GM12878 (cell line): ENCODE measurements at regions not wholly inside any gene's neighbourhood (a gene's known extent, or its start where the extent isn't known, plus 50 kb on each side); places are given as distances from the start of the nearest gene placed in this dataset.

Experiments used
- ATAC-seq: fragments of 200-7000 bp; cut with Tn5 transposase; 3 replicates; pipeline ENCODE4 v1.9.1; 2020; ENCODE audit warnings: mild to moderate bottlenecking, moderate library complexity
- BruUV-seq: library from RNA; stranded (reverse); fragments of 400-500 nt; replicated peaks from 2 replicates; lab custom pipeline; 2021; lab: Mats Ljungman, UMichigan
- CTCF ChIA-PET: fragments of 300-600 bp; sonication (Branson Sonifier 250); formaldehyde crosslinking; extraction: SDS; loops from one replicate; lab custom pipeline; 2021; ENCODE audit warnings: inconsistent platforms; lab: Yijun Ruan, JAX
- POLR2A ChIA-PET: fragments of 350-600 bp; formaldehyde crosslinking; extraction: SDS; loops from one replicate; lab custom pipeline; 2021; ENCODE audit warnings: inconsistent platforms; lab: Charles Lee
- RAD21 ChIA-PET: fragments of 300-600 bp; sonication (Branson Sonifier 250); formaldehyde crosslinking; loops from one replicate; lab custom pipeline; 2023; ENCODE audit warnings: antibody characterized with exemption; ENCODE audit not compliant: unreplicated experiment; lab: Charles Lee
- SMC1A ChIA-PET: fragments of 300-600 bp; sonication (Branson Sonifier 250); formaldehyde crosslinking; loops from one replicate; lab custom pipeline; 2023; ENCODE audit not compliant: unreplicated experiment, uncharacterized antibody; lab: Charles Lee
- DNase-seq: peaks from one replicate; pipeline ENCODE4 v3.0.0-alpha.2; 2011; ENCODE audit warnings: low read depth, low spot score
- FAIRE-seq: peaks from 3 replicates; lab custom pipeline; 2011; peaks lifted over from hg19 to GRCh38; lab: Jason Lieb, UNC
- H2AFZ ChIP-seq: 2 replicates; pipeline ENCODE4 v1.6.0; 2011; ENCODE audit warnings: low read depth, low read length, control low read depth; ENCODE audit not compliant: control insufficient read depth
- H3K27ac ChIP-seq: 2 replicates; pipeline ENCODE4 v1.5.1; 2011; ENCODE audit warnings: control low read depth; ENCODE audit not compliant: control insufficient read depth, insufficient read depth
- H3K27me3 ChIP-seq, 2 experiments: replicated peaks in 1 of 2; 2 replicates each; pipeline versions ENCODE4 v1.6.0 to v1.6.1; 2011; ENCODE audit warnings: low read length in 1 of 2; ENCODE audit not compliant: control insufficient read depth in 2 of 2, insufficient read depth in 2 of 2
- H3K36me3 ChIP-seq, 2 experiments: 2 replicates each; pipeline ENCODE4 v1.5.1; 2011; ENCODE audit warnings: low read length in 1 of 2; ENCODE audit not compliant: control insufficient read depth in 2 of 2, insufficient read depth in 2 of 2
- H3K4me1 ChIP-seq: 2 replicates; pipeline ENCODE4 v1.6.1; 2011; ENCODE audit warnings: mild to moderate bottlenecking, low read length, moderate library complexity, mixed read lengths; ENCODE audit not compliant: control insufficient read depth, insufficient read depth
- H3K4me2 ChIP-seq: 2 replicates; pipeline ENCODE4 v1.6.0; 2011; ENCODE audit warnings: control low read depth; ENCODE audit not compliant: control insufficient read depth, insufficient read depth
- H3K4me3 ChIP-seq: fragments of 200-600 bp; sonication (generic); 2 replicates; pipeline ENCODE4 v1.5.1; 2016
- H3K79me2 ChIP-seq: 2 replicates; pipeline ENCODE4 v1.6.0; 2011; ENCODE audit warnings: low read length; ENCODE audit not compliant: control insufficient read depth, insufficient read depth
- H3K9ac ChIP-seq: 2 replicates; pipeline ENCODE4 v1.8.0; 2011; ENCODE audit warnings: low read length, control low read depth, mixed read lengths; ENCODE audit not compliant: control insufficient read depth, insufficient read depth
- H3K9me3 ChIP-seq: replicated peaks from 3 replicates; pipeline ENCODE4 v1.5.1; 2011; ENCODE audit warnings: mild to moderate bottlenecking, low read length; ENCODE audit not compliant: control insufficient read depth, insufficient read depth
- H4K20me1 ChIP-seq: 2 replicates; pipeline ENCODE4 v1.6.0; 2011; ENCODE audit not compliant: control insufficient read depth, insufficient read depth
- CEBPB ChIP-seq, 2 experiments: fragments of 150-350 bp in 1 of 2; IDR thresholded peaks; 2 replicates each; pipeline ENCODE4 v1.6.1; 2012 to 2014; ENCODE audit warnings: low read depth in 2 of 2, low read length in 2 of 2, borderline replicate concordance in 1 of 2, inconsistent platforms in 1 of 2
- DPF2 ChIP-seq: fragments of 450-650 bp; IDR thresholded peaks from 2 replicates; pipeline ENCODE4 v1.6.1; 2017; ENCODE audit warnings: mild to moderate bottlenecking
- EP300 ChIP-seq, 2 experiments: fragments of 150-350 bp in 1 of 2; IDR thresholded peaks; 2 replicates each; pipeline ENCODE4 v1.6.1; 2011 to 2012; ENCODE audit warnings: low read depth in 2 of 2, low read length in 2 of 2, borderline replicate concordance in 1 of 2, improper control_type of control experiment in 1 of 2, inconsistent platforms in 1 of 2; ENCODE audit not compliant: control insufficient read depth in 1 of 2
- FOXM1 ChIP-seq: IDR thresholded peaks from 2 replicates; pipeline ENCODE4 v1.6.1; 2012; ENCODE audit warnings: low read depth, mild to moderate bottlenecking, inconsistent platforms, low read length, moderate library complexity
- JUNB ChIP-seq: IDR thresholded peaks from 2 replicates; pipeline ENCODE4 v1.6.1; 2016; ENCODE audit warnings: antibody characterized with exemption, mild to moderate bottlenecking
- REST ChIP-seq: IDR thresholded peaks from 2 replicates; pipeline ENCODE4 v1.6.1; 2012; ENCODE audit warnings: mild to moderate bottlenecking, low read depth, low read length
- YY1 ChIP-seq: IDR thresholded peaks from 2 replicates; pipeline ENCODE4 v1.6.1; 2011; ENCODE audit warnings: low read depth, mild to moderate bottlenecking, low read length
- ZBTB11 ChIP-seq: fragments of 450-650 bp; formaldehyde crosslinking; IDR thresholded peaks from 2 replicates; pipeline ENCODE4 v1.5.0; 2022; ENCODE audit warnings: mild to moderate bottlenecking, missing genetic modification characterization
- ZNF384 ChIP-seq: IDR thresholded peaks from 2 replicates; pipeline ENCODE4 v1.6.1; 2012; ENCODE audit warnings: low read depth, mild to moderate bottlenecking, low read length, improper control_type of control experiment, borderline replicate concordance
- WGBS: methylation state at CpG from one replicate; pipeline ENCODE4 v1.1.6; 2016; ENCODE audit warnings: low lambda C conversion rate; ENCODE audit not compliant: insufficient replicate concordance, insufficient coverage; ENCODE audit errors: missing lambda C conversion rate; 5-methylcytosine and 5-hydroxymethylcytosine counted together
- in situ Hi-C: fragments of 300-500 bp; cut with MboI; formaldehyde crosslinking; loops from 9 replicates; pipeline ENCODE4 v1.14.3; 2018; ENCODE audit warnings: mixed read lengths
- intact Hi-C: fragments of 100-400 bp; cut with micrococcal nuclease; formaldehyde crosslinking; loops from one replicate; pipeline ENCODE4 v1.14.2; 2022; ENCODE audit not compliant: unreplicated experiment

- SMC1A ChIA-PET: interaction anchor here (0.8 to 4.4 kb wide), 12 partner anchors 9 to 310 kb away, joined by 3 to 21 read pairs (median 6); no protein-coding TSS in a partner anchor
- Histone ChIP-seq H3K9ac (0 out of 2 replicates have a peak overlapping the region, but pooled peaks have one; percentile 6), H3K4me2 (peak overlapping the region; percentile 69), H3K27ac (peak overlapping the region; percentile 24), H3K9me3 (no peaks in the 10 kb centered on the region), H2AFZ (peak overlapping the region; percentile 72), H3K4me3 (peak overlapping the region; percentile 9; the same call in 1 of the 2 replicates), H3K36me3 (no peaks in the 10 kb centered on the region), H3K79me2 (no peaks in the 10 kb centered on the region), H3K4me1 (peaks cover 52% of the 10 kb centered on the region), H3K27me3 (no peaks in the 10 kb centered on the region), H4K20me1 (no peaks in the 10 kb centered on the region)
- 6% methylated on average over 4 of the region's 4 CpGs for WGBS
- no TSS peak for BruUV-seq
- POLR2A ChIA-PET: interaction anchor here (0.8 to 1.2 kb wide), 3 partner anchors 9 to 12 kb away, joined by 3 to 4 read pairs (median 3); no protein-coding TSS in a partner anchor
- ATAC-seq (peak; percentile 30), DNase-seq (peak; percentile 55), FAIRE-seq (peak; percentile 7)
- CTCF ChIA-PET: interaction anchor here (0.7 to 2.2 kb wide), 10 partner anchors 9 to 365 kb away, joined by 3 to 11 read pairs (median 3); no protein-coding TSS in a partner anchor
- RAD21 ChIA-PET: interaction anchor here (0.9 to 1.7 kb wide), 11 partner anchors 9 to 413 kb away, joined by 3 to 7 read pairs (median 4); no protein-coding TSS in a partner anchor
- in situ Hi-C loops (loop anchor here (25.0 kb wide), 2 partner anchors 103 to 1772 kb away; partner anchors contain the start of genes KLF9 and TMEM252), intact Hi-C loops (loop anchor here (5.0 to 10.0 kb wide), 3 partner anchors 58 to 534 kb away; partner anchors contain the start of gene TJP2)
- no peak for TF ChIP-seq ZBTB11 (CRISPR knock-in tag)
- no peak for TF ChIP-seq ZNF384
- peak; percentile 22; the same call in 1 of the 2 replicates for TF ChIP-seq FOXM1
- TF ChIP-seq DPF2: no peak
- no peak for TF ChIP-seq REST
- TF ChIP-seq EP300 (IDR thresholded peaks at IDR 0.05; ENCODE audit: borderline replicate concordance in 1 of 2, control insufficient read depth in 1 of 2, low read depth in 2 of 2, low read length in 2 of 2): no peak
- peak; percentile 35; the same call in 1 of the 2 replicates for TF ChIP-seq JUNB
- no peak for TF ChIP-seq YY1
- no peak for TF ChIP-seq CEBPB (IDR thresholded peaks at IDR 0.05; ENCODE audit: borderline replicate concordance in 1 of 2, low read depth in 2 of 2, low read length in 2 of 2)
Measured at GRCh38 chr9:68640421-68641089, 64.5 kb upstream of the PIP5K1B start.
